Kidney (tissue), 13 donors: ENCODE measurements at regions not wholly inside any gene's neighbourhood (a gene's known extent, or its start where the extent isn't known, plus 50 kb on each side); places are given as distances from the start of the nearest gene placed in this dataset.

ENCODE experiments used
- DNase-seq, 5 donors: peaks; one replicate each; pipeline ENCODE4 v3.0.0-alpha.2; 2013 to 2020
- FAIRE-seq: peaks from 2 replicates; lab custom pipeline; 2012; peaks lifted over from hg19 to GRCh38; lab: Jason Lieb, UNC
- H3K27ac ChIP-seq, 2 donors: one replicate each; pipeline ENCODE4 v1.7.0; 2013; ENCODE audit warnings: low read depth in 2 of 2, low read length in 2 of 2, inconsistent platforms in 1 of 2
- H3K27me3 ChIP-seq: one replicate; pipeline ENCODE4 v1.7.1; 2013; ENCODE audit warnings: low read length, inconsistent platforms; ENCODE audit not compliant: control insufficient read depth, insufficient read depth
- H3K36me3 ChIP-seq, 3 donors: one replicate each; pipeline versions ENCODE4 v1.7.0 to v1.7.1; 2013; ENCODE audit warnings: low read length in 3 of 3, control low read depth in 1 of 3, inconsistent platforms in 1 of 3; ENCODE audit not compliant: insufficient read depth in 3 of 3, control insufficient read depth in 2 of 3
- H3K4me1 ChIP-seq, 3 donors: one replicate each; pipeline versions ENCODE4 v1.7.0 to v1.7.1; 2013; ENCODE audit warnings: low read length in 3 of 3, inconsistent platforms in 1 of 3, low read depth in 1 of 3; ENCODE audit not compliant: control insufficient read depth in 2 of 3, insufficient read depth in 2 of 3
- H3K4me3 ChIP-seq, 3 donors: one replicate each; pipeline versions ENCODE4 v1.7.0 to v1.8.1; 2013; ENCODE audit warnings: low read length in 3 of 3, control low read depth in 1 of 3, inconsistent platforms in 1 of 3
- H3K9ac ChIP-seq, 3 donors: one replicate each; pipeline versions ENCODE4 v1.7.0 to v1.7.1; 2013; ENCODE audit warnings: low read length in 3 of 3, control low read depth in 1 of 3, inconsistent platforms in 1 of 3
- H3K9me3 ChIP-seq, 3 donors: one replicate each; pipeline versions ENCODE4 v1.7.0 to v1.7.1; 2013; ENCODE audit warnings: low read length in 3 of 3, control low read depth in 1 of 3, inconsistent platforms in 1 of 3; ENCODE audit not compliant: control insufficient read depth in 2 of 3, insufficient read depth in 1 of 3
- CTCF ChIP-seq: IDR thresholded peaks from 3 replicates; pipeline ENCODE4 v1.5.1; 2012; ENCODE audit warnings: mild to moderate bottlenecking, moderate library complexity, borderline replicate concordance; ENCODE audit not compliant: insufficient read depth; ENCODE audit errors: extremely low read depth
- intact Hi-C: fragments of 100-400 bp; cut with DNase I; formaldehyde crosslinking; loops from one replicate; pipeline ENCODE4 v1.11.1; 2022
- donor health status: control.
- donor health status: control.
- donor health status: control.
- donor health status: control.
- donor health status: control.
- donor health status: DM: yes; HTN: yes; CAD: no.
- donor health status: Normal renal cell carcinoma (clear cell type).

- FAIRE-seq, result no peak
- intact Hi-C loops, result no loop called here
Observed at GRCh38 chr11:86888164-86889000, 66.8 kb downstream of the FZD4 start.

GRCh38 chr11:86889001-86889341, 66.2 kb downstream of the FZD4 start:
- Histone ChIP-seq H3K9me3 (no peaks in the 10 kb centered on the region), H3K9ac (no peak overlapping the region), H3K27ac (no peak overlapping the region), H3K27me3 (no peaks in the 10 kb centered on the region), H3K4me1 (no peaks in the 10 kb centered on the region), H3K4me3 (no peak overlapping the region), H3K36me3 (no peaks in the 10 kb centered on the region)
- no peak for TF ChIP-seq CTCF
- DNase-seq (no peak), FAIRE-seq (no peak)
- intact Hi-C loops, result no loop called here

More at GRCh38 chr11:86888164-86889000, 66.8 kb downstream of the FZD4 start:
- Histone ChIP-seq H3K36me3 (no peaks in the 10 kb centered on the region), H3K27me3 (no peaks in the 10 kb centered on the region), H3K9ac (no peak overlapping the region), H3K9me3 (no peaks in the 10 kb centered on the region), H3K27ac (no peak overlapping the region), H3K4me1 (no peaks in the 10 kb centered on the region), H3K4me3 (no peak overlapping the region)
- DNase-seq, result peak in 1 of 5 donors; percentile 15
- no peak for TF ChIP-seq CTCF

- DNase-seq (peak in 1 of 5 donors; percentile 39), FAIRE-seq (no peak)
- no peaks in the 10 kb centered on the region for H3K36me3 ChIP-seq
- H3K27ac ChIP-seq, result no peak overlapping the region
- no peak overlapping the region for H3K4me3 ChIP-seq
- intact Hi-C loops, result no loop called here
- H3K4me1 ChIP-seq, result no peaks in the 10 kb centered on the region
- no peaks in the 10 kb centered on the region for H3K27me3 ChIP-seq
- no peak overlapping the region for H3K9ac ChIP-seq
- no peak for TF ChIP-seq CTCF
- no peaks in the 10 kb centered on the region for H3K9me3 ChIP-seq
Observed at GRCh38 chr11:86891036-86891435, 64.2 kb downstream of the FZD4 start.
